DMS53 treated with DMSO at 0.1 percent for 48 hours (cell line): ENCODE measurements at regions not wholly inside any gene's neighbourhood (a gene's known extent, or its start where the extent isn't known, plus 50 kb on each side); places are given as distances from the start of the nearest gene placed in this dataset.
"Not testable (repeated sequence)": the region's sequence is repeated elsewhere in the genome, so short reads cannot be mapped to it uniquely, and the experiment has no call there.

Source experiments
- DNase-seq: peaks from one replicate; lab custom pipeline; 2025; ENCODE audit not compliant: unreplicated experiment; lab: John Stamatoyannopoulos, UW

DNA sequence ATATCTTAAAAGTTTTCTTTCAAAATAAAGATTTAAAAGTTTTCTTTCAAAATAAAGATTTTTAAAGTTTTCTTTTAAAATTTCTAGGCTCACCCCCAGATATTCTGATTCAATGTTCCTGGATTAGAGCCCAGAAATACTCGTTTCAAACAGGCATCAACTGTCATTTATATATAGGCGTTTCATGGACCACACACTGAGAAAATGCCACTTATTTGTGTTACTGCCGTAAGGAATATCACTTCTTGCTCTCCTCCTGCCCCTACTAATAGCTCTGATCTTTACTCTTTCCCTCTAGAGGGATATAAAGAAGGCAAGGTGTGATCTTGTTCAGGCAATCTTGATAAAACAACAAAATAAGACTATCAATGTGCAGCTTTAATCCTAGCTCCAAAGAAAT is 1324.1 kb downstream of the CDH8 start:
- no peak for DNase-seq

DNA sequence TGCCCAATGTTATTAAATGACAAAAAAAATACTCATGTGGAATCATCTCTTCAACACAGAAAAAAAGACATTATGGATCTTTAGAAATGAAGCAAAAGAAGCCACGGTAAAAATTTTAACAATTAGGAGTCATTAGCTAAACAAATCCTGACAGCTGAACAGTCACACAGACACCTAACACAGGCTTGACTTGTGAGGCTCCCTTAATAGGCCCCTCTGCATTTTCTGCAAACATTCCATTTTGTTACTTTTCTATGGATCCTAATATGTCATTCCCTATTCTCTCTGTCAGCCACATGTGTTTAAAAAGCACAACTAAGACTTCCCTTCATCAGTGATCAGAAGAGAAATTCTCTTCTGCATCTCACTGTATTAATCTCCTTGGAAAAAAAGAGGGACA is 1331.5 kb downstream of the CDH8 start:
- DNase-seq = no peak

DNA sequence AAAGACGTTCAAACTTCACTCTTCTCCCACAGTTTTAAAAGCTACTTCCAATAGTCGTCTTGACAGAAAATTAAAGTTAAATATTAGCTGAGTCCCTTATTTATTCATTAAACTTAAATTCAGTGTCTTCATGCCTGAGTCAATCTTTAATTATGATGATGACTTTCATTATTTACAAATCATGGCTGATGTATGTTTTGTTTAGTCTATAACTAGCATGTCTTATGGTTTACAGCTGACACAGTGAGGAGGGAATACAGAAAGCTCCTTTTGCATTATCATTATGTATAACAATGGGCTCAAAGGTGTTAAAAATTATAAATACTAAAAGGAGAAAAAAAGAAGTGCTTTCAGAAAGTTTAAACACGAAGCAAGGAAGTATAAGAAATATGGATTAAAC is 1333.1 kb downstream of the CDH8 start:
- no peak for DNase-seq

GRCh38 chr16:60686824-60687223 is 1349.4 kb downstream of the CDH8 start:
- peak; percentile 1 for DNase-seq

DNA sequence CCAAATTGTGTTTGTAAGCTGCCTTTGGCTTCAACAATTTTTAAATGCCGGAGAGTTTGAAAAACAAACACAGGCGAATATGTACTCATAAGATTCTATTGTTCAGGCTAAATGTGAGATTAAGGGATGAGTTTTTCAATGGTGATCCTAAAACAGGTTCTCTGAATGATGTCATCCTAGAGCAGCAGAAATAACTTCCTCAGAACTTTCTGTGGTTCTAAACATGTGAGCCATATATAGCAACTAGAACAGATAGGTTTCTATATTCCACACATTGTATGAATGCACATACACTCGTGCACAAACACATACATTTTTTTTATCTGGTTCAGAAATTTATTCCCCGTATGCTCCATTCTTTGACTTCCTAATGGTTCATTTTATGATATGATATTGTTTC is 1352.2 kb downstream of the CDH8 start:
- no peak for DNase-seq

GRCh38 chr16:60682219-60682618 is 1354.0 kb downstream of the CDH8 start:
- no peak for DNase-seq

DNA sequence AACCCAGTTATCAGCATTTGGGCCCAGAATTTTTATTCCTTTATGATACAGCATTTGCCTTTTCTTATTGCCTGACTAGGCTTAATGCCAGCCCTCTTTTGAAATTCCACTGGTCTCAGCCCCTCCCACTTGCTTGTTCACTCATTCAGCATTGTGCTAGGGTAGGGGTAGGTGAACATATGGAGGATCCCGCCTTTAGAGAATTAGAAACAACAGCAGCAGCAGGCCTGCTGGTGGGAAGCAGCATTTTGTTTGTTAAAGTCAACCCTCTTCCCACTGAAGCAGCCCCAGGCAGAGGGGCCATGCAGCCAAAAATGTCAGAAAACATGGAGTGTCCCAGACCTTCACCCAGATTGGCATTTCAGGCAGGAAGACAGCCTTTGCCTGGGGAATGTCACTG is 1355.2 kb downstream of the CDH8 start:
- no peak for DNase-seq

- no peak for DNase-seq
Measured at GRCh38 chr16:60675022-60675421, 1361.2 kb downstream of the CDH8 start.

GRCh38 chr16:60674241-60674640 is 1362.0 kb downstream of the CDH8 start:
- no peak for DNase-seq

GRCh38 chr16:60655514-60656153 is 1380.6 kb downstream of the CDH8 start:
- DNase-seq = no peak

- DNase-seq = no peak
Measured at GRCh38 chr16:60651346-60651745, 1384.9 kb downstream of the CDH8 start.

GRCh38 chr16:60648290-60648689 is 1387.9 kb downstream of the CDH8 start:
- DNase-seq = no peak

- DNase-seq = not testable (repeated sequence)
Measured at GRCh38 chr16:60647388-60647787, 1388.8 kb downstream of the CDH8 start.

DNA sequence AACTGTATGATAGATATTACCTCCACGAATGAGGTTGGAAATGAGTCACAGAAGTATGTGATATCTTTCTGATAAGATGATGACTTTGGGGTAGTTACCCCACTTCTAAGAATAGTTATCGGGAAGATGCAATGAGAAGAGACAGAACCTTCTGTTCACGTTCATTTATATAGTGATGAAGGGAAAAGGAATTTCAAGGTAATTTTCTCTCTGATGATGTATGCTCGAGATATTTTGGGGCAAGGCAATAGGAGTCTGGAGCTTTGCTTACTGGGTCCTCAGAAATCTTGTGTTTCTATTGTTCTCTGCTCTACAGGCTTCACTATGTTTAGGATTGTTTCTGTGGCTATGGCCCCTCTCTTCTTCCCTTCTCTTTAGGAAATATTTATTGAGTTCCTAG is 1389.6 kb downstream of the CDH8 start:
- DNase-seq = no peak

GRCh38 chr16:60645541-60645940 is 1390.7 kb downstream of the CDH8 start:
- DNase-seq = no peak

GRCh38 chr16:60642956-60643355 is 1393.3 kb downstream of the CDH8 start:
- no peak for DNase-seq

DNA sequence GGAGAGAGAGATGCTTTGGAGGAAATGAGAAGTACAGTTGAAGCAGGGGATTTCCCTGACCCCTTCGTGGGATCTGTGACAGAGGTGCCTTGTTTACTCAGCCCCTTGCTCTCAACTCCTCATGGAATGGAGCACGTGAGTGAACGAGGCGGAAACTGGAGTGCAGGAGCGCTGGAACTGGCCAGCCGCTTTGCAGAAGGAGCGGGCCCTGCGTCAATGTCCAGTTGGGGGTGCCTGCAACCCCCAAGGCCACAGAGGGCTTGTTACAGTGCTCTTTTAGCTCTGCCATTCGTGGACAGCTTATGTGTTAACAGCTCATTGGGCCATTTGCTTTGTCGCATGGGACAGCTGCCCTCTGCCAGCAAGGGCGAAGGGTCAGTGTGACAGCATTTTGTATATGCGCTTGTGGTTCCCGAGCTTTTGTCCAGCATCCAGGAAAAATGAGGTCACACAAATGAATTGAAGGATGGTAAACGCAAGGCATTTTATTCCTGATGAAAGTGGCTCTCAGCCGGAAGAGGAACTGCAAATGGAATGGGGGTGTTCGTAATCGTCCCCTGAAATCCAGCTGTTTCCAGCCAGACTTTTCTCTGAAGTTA is 1395.1 kb downstream of the CDH8 start:
- no peak for DNase-seq

DNA sequence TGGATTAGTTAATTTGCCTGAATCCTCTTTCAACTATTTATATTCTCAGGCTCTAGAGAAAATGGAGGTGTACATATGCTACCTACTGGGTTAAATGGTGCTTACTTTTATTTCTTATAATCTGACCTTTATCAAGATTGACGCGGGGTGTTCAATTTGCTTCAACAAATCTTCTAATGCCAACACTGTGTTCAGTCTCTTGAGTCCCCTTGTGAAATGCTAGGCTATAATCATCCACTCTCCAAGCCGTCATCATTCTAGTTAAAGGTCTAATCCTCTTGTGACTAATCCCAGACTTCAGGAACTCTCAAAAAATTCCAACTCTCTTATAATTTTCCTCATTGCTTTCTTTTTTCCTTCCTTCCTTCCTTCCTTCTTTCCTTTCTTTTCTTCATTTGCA is 1396.2 kb downstream of the CDH8 start:
- DNase-seq = no peak

DNA sequence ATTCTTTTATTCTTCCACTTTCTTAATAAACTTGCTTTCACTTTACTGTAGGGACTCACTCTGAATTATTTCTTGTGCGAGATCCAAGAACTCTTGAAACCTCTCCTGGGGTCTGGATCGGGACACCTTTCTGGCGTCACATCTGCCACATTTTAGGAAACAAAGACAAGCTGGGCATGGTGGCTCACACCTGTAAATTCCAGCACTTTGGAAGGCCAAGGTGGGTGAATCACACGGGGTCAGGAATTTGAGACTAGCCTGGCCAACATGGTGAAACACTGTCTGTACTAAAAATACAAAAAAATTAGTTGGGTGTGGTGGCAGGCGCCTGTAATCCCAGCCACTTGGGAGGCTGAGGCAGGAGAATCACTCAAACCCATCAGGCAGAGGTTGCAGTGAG is 1399.6 kb downstream of the CDH8 start:
- not testable (repeated sequence) for DNase-seq

DNA sequence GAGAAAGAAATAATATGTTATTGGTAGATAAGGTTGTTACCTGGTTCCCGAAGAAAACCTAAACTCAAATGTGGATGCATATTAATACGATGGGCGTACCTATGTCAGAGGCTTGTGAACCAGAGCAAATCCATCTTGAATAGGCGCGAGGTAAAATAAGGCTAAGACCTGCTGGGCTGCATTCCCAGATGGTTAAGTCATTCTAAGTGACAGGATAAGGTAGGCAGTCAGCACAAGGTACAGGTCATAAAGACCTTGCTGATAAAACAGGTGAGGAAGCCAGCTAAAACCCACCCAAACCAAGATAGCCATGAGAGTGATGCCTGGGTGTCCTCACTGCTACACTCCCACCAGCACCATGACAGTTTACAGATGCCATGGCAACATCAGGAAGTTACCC is 1400.1 kb downstream of the CDH8 start:
- no peak for DNase-seq

- no peak for DNase-seq
Measured at GRCh38 chr16:60635548-60635947, 1400.7 kb downstream of the CDH8 start.

GRCh38 chr16:60611844-60612243 is 1424.4 kb downstream of the CDH8 start:
- DNase-seq = no peak

- DNase-seq = no peak
Measured at GRCh38 chr16:60608971-60609370, 1427.3 kb downstream of the CDH8 start.
